K562 (cell line): ENCODE measurements at regions not wholly inside any gene's neighbourhood (a gene's known extent, or its start where the extent isn't known, plus 50 kb on each side); places are given as distances from the start of the nearest gene placed in this dataset.

Experiments used
- ARID3B ChIP-seq: fragments of 250-450 bp; sonication (Bioruptor Pico); IDR thresholded peaks from 2 replicates; pipeline ENCODE4 v1.4.0; 2020; ENCODE audit warnings: borderline replicate concordance
- BRD4 ChIP-seq: fragments of 200-600 bp; sonication (generic); IDR thresholded peaks from 2 replicates; pipeline ENCODE4 v1.6.1; 2017; ENCODE audit warnings: inconsistent platforms
- CHAMP1 ChIP-seq: fragments of 450-650 bp; IDR thresholded peaks from 2 replicates; pipeline ENCODE4 v1.6.1; 2016; ENCODE audit warnings: mild to moderate bottlenecking
- E2F4 ChIP-seq: sonication (generic); formaldehyde crosslinking; IDR thresholded peaks from 2 replicates; pipeline ENCODE4 v1.8.0; 2022; ENCODE audit warnings: mild to moderate bottlenecking, low read depth, missing genetic modification reagents
- LEF1 ChIP-seq: fragments of 450-650 bp; IDR thresholded peaks from 2 replicates; pipeline ENCODE4 v1.6.1; 2016; ENCODE audit warnings: mild to moderate bottlenecking
- MCM5 ChIP-seq: fragments of 450-650 bp; IDR thresholded peaks from 2 replicates; pipeline ENCODE4 v1.6.1; 2016; ENCODE audit warnings: low read depth
- NFE2 ChIP-seq: IDR thresholded peaks from 2 replicates; pipeline ENCODE4 v1.6.1; 2014; ENCODE audit warnings: antibody characterized with exemption, low read depth
- REST ChIP-seq, 2 experiments: fragments of 450-650 bp; formaldehyde crosslinking in 1 of 2; IDR thresholded peaks; 2 replicates each; pipeline versions ENCODE4 v1.4.0 to v1.6.1; 2014 to 2020; ENCODE audit warnings: mild to moderate bottlenecking in 2 of 2, borderline replicate concordance in 1 of 2, low read depth in 1 of 2
- SNIP1 ChIP-seq: fragments of 450-650 bp; IDR thresholded peaks from 2 replicates; pipeline ENCODE4 v1.7.1; 2017; ENCODE audit warnings: low read depth, mild to moderate bottlenecking
- TCF3 ChIP-seq: sonication (generic); formaldehyde crosslinking; IDR thresholded peaks from 2 replicates; pipeline ENCODE4 v1.4.0; 2020; ENCODE audit warnings: mild to moderate bottlenecking, missing genetic modification reagents
- ZBTB1 ChIP-seq: sonication (generic); formaldehyde crosslinking; IDR thresholded peaks from 2 replicates; pipeline ENCODE4 v1.8.1; 2023; ENCODE audit warnings: missing genetic modification reagents, low read depth, mild to moderate bottlenecking, borderline replicate concordance
- ZKSCAN1 ChIP-seq: fragments of 150-350 bp; IDR thresholded peaks from 2 replicates; pipeline ENCODE4 v1.6.1; 2016; ENCODE audit warnings: low read depth, low read length
- ZKSCAN3 ChIP-seq: fragments of 250-450 bp; sonication (Bioruptor Pico); IDR thresholded peaks from 2 replicates; pipeline ENCODE4 v1.4.0; 2020

- TF ChIP-seq ARID3B (CRISPR knock-in tag) (no peak), ZKSCAN3 (CRISPR knock-in tag) (no peak), REST (IDR thresholded peaks at IDR 0.05; ENCODE audit: borderline replicate concordance) (peak; percentile 85), REST (CRISPR knock-in tag; IDR thresholded peaks at IDR 0.05; ENCODE audit: low read depth) (no peak), CHAMP1 (no peak), E2F4 (CRISPR knock-in tag) (no peak), NFE2 (peak; percentile 72), MCM5 (no peak), LEF1 (peak; percentile 85), ZKSCAN1 (no peak), SNIP1 (no peak), ZBTB1 (CRISPR knock-in tag) (no peak), BRD4 (no peak), TCF3 (CRISPR knock-in tag) (peak; percentile 52; the same call in 1 of the 2 replicates)
Measured at GRCh38 chr6:90369024-90369519, 72.4 kb upstream of the BACH2 start (continued).
